Keratinocyte (primary cell): ENCODE measurements at regions not wholly inside any gene's neighbourhood (a gene's known extent, or its start where the extent isn't known, plus 50 kb on each side); places are given as distances from the start of the nearest gene placed in this dataset.

Experiments used
- DNase-seq: peaks from one replicate; pipeline ENCODE4 v3.0.0-alpha.2; 2011; ENCODE audit warnings: low read depth, missing footprints, low spot score
- FAIRE-seq: peaks from 2 replicates; lab custom pipeline; 2011; peaks lifted over from hg19 to GRCh38; lab: Jason Lieb, UNC
- H2AFZ ChIP-seq: 2 replicates; pipeline ENCODE4 v1.6.0; 2012; ENCODE audit warnings: low read length, control low read depth, inconsistent platforms; ENCODE audit not compliant: control insufficient read depth
- H3K27ac ChIP-seq: 2 replicates; pipeline ENCODE4 v1.5.1; 2011; ENCODE audit warnings: low read length; ENCODE audit not compliant: control insufficient read depth, insufficient read depth
- H3K27me3 ChIP-seq: 3 replicates; pipeline ENCODE4 v1.6.0; 2011; ENCODE audit warnings: low read length; ENCODE audit not compliant: control insufficient read depth, insufficient read depth; ENCODE audit errors: extremely low read depth
- H3K36me3 ChIP-seq, 2 experiments: 2 replicates in 1 of 2; 3 replicates in 1 of 2; pipeline ENCODE4 v1.5.1; 2011; ENCODE audit warnings: low read length in 2 of 2, mild to moderate bottlenecking in 1 of 2; ENCODE audit not compliant: control insufficient read depth in 2 of 2, insufficient read depth in 2 of 2; ENCODE audit errors: extremely low read depth in 1 of 2
- H3K4me1 ChIP-seq: 3 replicates; pipeline ENCODE4 v1.5.1; 2011; ENCODE audit warnings: low read length; ENCODE audit not compliant: control insufficient read depth, insufficient read depth; ENCODE audit errors: extremely low read depth
- H3K4me2 ChIP-seq: 3 replicates; pipeline ENCODE4 v1.6.0; 2011; ENCODE audit warnings: low read depth, low read length; ENCODE audit not compliant: control insufficient read depth, insufficient read depth; ENCODE audit errors: extremely low read depth
- H3K4me3 ChIP-seq, 3 experiments: fragments of 200-600 bp in 1 of 3; sonication (generic) in 1 of 3; 2 replicates in 2 of 3; 3 replicates in 1 of 3; pipeline ENCODE4 v1.5.1; 2011 to 2016; ENCODE audit warnings: low read length in 3 of 3, mild to moderate bottlenecking in 3 of 3, control low read depth in 2 of 3, inconsistent platforms in 1 of 3, low read depth in 1 of 3, mixed read lengths in 1 of 3, mixed run types in 1 of 3, moderate library complexity in 1 of 3; ENCODE audit not compliant: control insufficient read depth in 2 of 3, insufficient read depth in 2 of 3; ENCODE audit errors: extremely low read depth in 1 of 3
- H3K79me2 ChIP-seq: 2 replicates; pipeline ENCODE4 v1.6.0; 2012; ENCODE audit warnings: low read length; ENCODE audit not compliant: control insufficient read depth, insufficient read depth
- H3K9ac ChIP-seq: 3 replicates; pipeline ENCODE4 v1.6.0; 2011; ENCODE audit warnings: low read length; ENCODE audit not compliant: control insufficient read depth, insufficient read depth; ENCODE audit errors: extremely low read depth
- H3K9me1 ChIP-seq: 3 replicates; pipeline ENCODE4 v1.6.0; 2011; ENCODE audit warnings: low read length; ENCODE audit not compliant: control insufficient read depth, insufficient read depth; ENCODE audit errors: extremely low read depth
- H3K9me3 ChIP-seq: 2 replicates; pipeline ENCODE4 v1.5.1; 2012; ENCODE audit warnings: low read depth, low read length; ENCODE audit not compliant: control insufficient read depth
- H4K20me1 ChIP-seq: 3 replicates; pipeline ENCODE4 v1.6.0; 2011; ENCODE audit warnings: low read length; ENCODE audit not compliant: control insufficient read depth, insufficient read depth; ENCODE audit errors: extremely low read depth
- CTCF ChIP-seq, 3 experiments: IDR thresholded peaks in 1 of 3; conservative IDR thresholded peaks in 1 of 3; optimal IDR thresholded peaks in 1 of 3; 2 replicates in 2 of 3; 3 replicates in 1 of 3; pipeline versions ENCODE3 to v1.5.1; 2011; ENCODE audit warnings: low read length in 3 of 3, mild to moderate bottlenecking in 3 of 3, moderate library complexity in 2 of 3, control low read depth in 1 of 3, inconsistent platforms in 1 of 3; ENCODE audit not compliant: insufficient read depth in 2 of 3; ENCODE audit errors: extremely low read depth in 1 of 3
- EZH2 ChIP-seq: IDR thresholded peaks from one replicate; pipeline ENCODE4 v1.6.1; 2012; ENCODE audit warnings: inconsistent platforms, mild to moderate bottlenecking, low read length, moderate library complexity
- dilution Hi-C: fragments of 300-500 bp; cut with MboI; formaldehyde crosslinking; loops from one replicate; pipeline ENCODE4 v1.7.0; 2020; ENCODE audit warnings: low sequenced_read_pairs; ENCODE audit not compliant: extremely low pct_ligation_motif_present

- dilution Hi-C loops, result no loop called here
Measured at GRCh38 chrX:113804819-113805218, 779.1 kb upstream of the HTR2C start.

GRCh38 chrX:113804291-113804690 lies 779.6 kb upstream of the HTR2C start:
- dilution Hi-C loops, result no loop called here
- Histone ChIP-seq H3K27me3 (no peaks in the 10 kb centered on the region), H3K4me3 (no peak overlapping the region), H2AFZ (no peak overlapping the region), H3K36me3 (no peaks in the 10 kb centered on the region), H3K9me1 (no peaks in the 10 kb centered on the region), H3K27ac (no peak overlapping the region), H3K9me3 (no peaks in the 10 kb centered on the region), H4K20me1 (no peaks in the 10 kb centered on the region), H3K79me2 (no peaks in the 10 kb centered on the region), H3K4me2 (no peak overlapping the region), H3K9ac (no peak overlapping the region), H3K4me1 (no peaks in the 10 kb centered on the region)
- DNase-seq (no peak), FAIRE-seq (no peak)
- no peak for TF ChIP-seq CTCF (optimal IDR thresholded peaks at IDR 0.05 in 1 of 3, IDR thresholded peaks at IDR 0.05 in 1 of 3, conservative IDR thresholded peaks at IDR 0.05 in 1 of 3; ENCODE audit: extremely low read depth in 1 of 3, insufficient read depth in 2 of 3, low read length in 3 of 3)
- no peak for TF ChIP-seq EZH2

More at GRCh38 chrX:113804819-113805218, 779.1 kb upstream of the HTR2C start:
- DNase-seq (no peak), FAIRE-seq (no peak)
- no peak overlapping the region for H2AFZ ChIP-seq
- H4K20me1 ChIP-seq, result no peaks in the 10 kb centered on the region
- no peak overlapping the region for H3K9ac ChIP-seq
- H3K9me1 ChIP-seq, result no peaks in the 10 kb centered on the region
- no peak overlapping the region for H3K4me2 ChIP-seq
- H3K27ac ChIP-seq, result no peak overlapping the region
- no peaks in the 10 kb centered on the region for H3K79me2 ChIP-seq
- H3K4me1 ChIP-seq, result no peaks in the 10 kb centered on the region
- no peaks in the 10 kb centered on the region for H3K27me3 ChIP-seq
- no peaks in the 10 kb centered on the region for H3K36me3 ChIP-seq
- TF ChIP-seq CTCF (optimal IDR thresholded peaks at IDR 0.05 in 1 of 3, IDR thresholded peaks at IDR 0.05 in 1 of 3, conservative IDR thresholded peaks at IDR 0.05 in 1 of 3; ENCODE audit: extremely low read depth in 1 of 3, insufficient read depth in 2 of 3, low read length in 3 of 3) (no peak), EZH2 (no peak)
- no peak overlapping the region for H3K4me3 ChIP-seq
- H3K9me3 ChIP-seq, result no peaks in the 10 kb centered on the region
